NCI-H146 treated with DMSO at 0.1 percent for 48 hours (cell line): ENCODE measurements at regions not wholly inside any gene's neighbourhood (a gene's known extent, or its start where the extent isn't known, plus 50 kb on each side); places are given as distances from the start of the nearest gene placed in this dataset.

Experiments used
- DNase-seq: peaks from one replicate; lab custom pipeline; 2025; ENCODE audit not compliant: unreplicated experiment; lab: John Stamatoyannopoulos, UW

- no peak for DNase-seq
These were observed 275.2 kb downstream of the DSEL start for GRCh38 chr18:67241299-67241698.

GRCh38 chr18:67239826-67240225 lies 276.7 kb downstream of the DSEL start:
- no peak for DNase-seq

- no peak for DNase-seq
These were observed 283.5 kb downstream of the DSEL start for GRCh38 chr18:67232991-67233390.

- no peak for DNase-seq
These were observed 284.1 kb downstream of the DSEL start for GRCh38 chr18:67232406-67232805.

- no peak for DNase-seq
These were observed 293.6 kb downstream of the DSEL start for GRCh38 chr18:67222887-67223286.

- no peak for DNase-seq
These were observed 296.7 kb downstream of the DSEL start for GRCh38 chr18:67219821-67220220.

GRCh38 chr18:67218556-67218955 lies 298.0 kb downstream of the DSEL start:
- DNase-seq, result no peak

GRCh38 chr18:67217551-67218166 lies 298.9 kb downstream of the DSEL start:
- DNase-seq, result peak; percentile 84

- no peak for DNase-seq
These were observed 299.7 kb downstream of the DSEL start for GRCh38 chr18:67216846-67217245.

- no peak for DNase-seq
These were observed 300.8 kb downstream of the DSEL start for GRCh38 chr18:67215686-67216085.

- no peak for DNase-seq
These were observed 304.9 kb downstream of the DSEL start for GRCh38 chr18:67211646-67212045.

GRCh38 chr18:67200665-67201064 lies 315.9 kb downstream of the DSEL start:
- no peak for DNase-seq

GRCh38 chr18:67199993-67200617 lies 316.4 kb downstream of the DSEL start:
- DNase-seq, result peak; percentile 99

- no peak for DNase-seq
These were observed 321.6 kb downstream of the DSEL start for GRCh38 chr18:67194886-67195285.

- DNase-seq, result no peak
These were observed 324.0 kb downstream of the DSEL start for GRCh38 chr18:67192535-67192934.

- no peak for DNase-seq
These were observed 333.1 kb downstream of the DSEL start for GRCh38 chr18:67183398-67183797.

- no peak for DNase-seq
These were observed 336.8 kb downstream of the DSEL start for GRCh38 chr18:67179726-67180125.

GRCh38 chr18:67159662-67160061 lies 356.9 kb downstream of the DSEL start:
- DNase-seq, result no peak

GRCh38 chr18:67154979-67155378 lies 361.5 kb downstream of the DSEL start:
- DNase-seq, result no peak

- no peak for DNase-seq
These were observed 365.2 kb downstream of the DSEL start for GRCh38 chr18:67151366-67151765.

GRCh38 chr18:67145586-67146292 lies 370.8 kb downstream of the DSEL start:
- peak; percentile 70 for DNase-seq

GRCh38 chr18:67144329-67144728 lies 372.2 kb downstream of the DSEL start:
- peak; percentile 93 for DNase-seq
